K562 (cell line): ENCODE measurements at regions not wholly inside any gene's neighbourhood (a gene's known extent, or its start where the extent isn't known, plus 50 kb on each side); places are given as distances from the start of the nearest gene placed in this dataset.

Source experiments
- ATAC-seq: fragments of 200-7000 bp; cut with Tn5 transposase; 3 replicates; pipeline ENCODE4 v1.9.1; 2020; ENCODE audit warnings: moderate library complexity
- BruUV-seq: library from RNA; stranded (reverse); fragments of 400-500 nt; replicated peaks from 2 replicates; lab custom pipeline; 2021; lab: Mats Ljungman, UMichigan
- CTCF ChIA-PET: fragments of 300-600 bp; formaldehyde crosslinking; extraction: SDS; loops from one replicate; lab custom pipeline; 2021; ENCODE audit warnings: low intra/inter-chr PET ratio; lab: Yijun Ruan, JAX
- POLR2A ChIA-PET: fragments of 300-600, 350-650 bp; sonication (Branson Sonifier 250); formaldehyde crosslinking; extraction: SDS; loops from one replicate; lab custom pipeline; 2021; ENCODE audit warnings: antibody characterized with exemption, inconsistent platforms; lab: Yijun Ruan, JAX
- DNase-seq, 4 experiments: peaks; one replicate each; pipeline versions ENCODE4 v3.0.0 to v3.0.0-alpha.2; 2011 to 2018; ENCODE audit warnings: low spot score in 3 of 4, mixed read lengths in 3 of 4; ENCODE audit errors: extremely low read depth in 1 of 4
- FAIRE-seq: peaks from 2 replicates; lab custom pipeline; 2011; peaks lifted over from hg19 to GRCh38; lab: Jason Lieb, UNC
- H2AFZ ChIP-seq: 2 replicates; pipeline ENCODE4 v1.6.0; 2011; ENCODE audit warnings: low read depth, low read length, control low read depth, inconsistent platforms
- H3K27ac ChIP-seq: fragments of 200-600 bp; 3 replicates; pipeline ENCODE4 v1.8.0; 2011; ENCODE audit warnings: low read depth, mild to moderate bottlenecking, control low read depth, inconsistent platforms, low read length, moderate library complexity, mixed read lengths; ENCODE audit errors: extremely low read depth
- H3K27me3 ChIP-seq, 2 experiments: fragments of 300-600 bp in 1 of 2; 2 replicates in 1 of 2; 3 replicates in 1 of 2; pipeline versions ENCODE4 v1.6.0 to v1.8.0; 2011; ENCODE audit warnings: inconsistent platforms in 2 of 2, low read length in 2 of 2, mild to moderate bottlenecking in 1 of 2, mixed read lengths in 1 of 2, moderate library complexity in 1 of 2; ENCODE audit not compliant: control insufficient read depth in 2 of 2, insufficient read depth in 2 of 2
- H3K36me3 ChIP-seq: fragments of 300-600 bp; 3 replicates; pipeline ENCODE4 v1.8.0; 2011; ENCODE audit warnings: mild to moderate bottlenecking, low read length, inconsistent platforms; ENCODE audit not compliant: control insufficient read depth, insufficient read depth
- H3K4me1 ChIP-seq, 2 experiments: fragments of 200-600 bp in 1 of 2; replicated peaks in 1 of 2; 2 replicates in 1 of 2; 3 replicates in 1 of 2; pipeline versions ENCODE4 v1.5.1 to v1.8.0; 2011; ENCODE audit warnings: inconsistent platforms in 2 of 2, low read length in 2 of 2, mild to moderate bottlenecking in 1 of 2, mixed read lengths in 1 of 2, moderate library complexity in 1 of 2; ENCODE audit not compliant: control insufficient read depth in 2 of 2, insufficient read depth in 2 of 2
- H3K4me2 ChIP-seq: 2 replicates; pipeline ENCODE4 v1.6.1; 2011; ENCODE audit warnings: low read length, control low read depth, inconsistent platforms, mixed read lengths; ENCODE audit not compliant: insufficient read depth
- H3K4me3 ChIP-seq: fragments of 200-600 bp; sonication (generic), shearing (Covaris generic); 2 replicates; pipeline ENCODE4 v1.5.1; 2016; ENCODE audit warnings: control low read depth, inconsistent platforms
- H3K79me2 ChIP-seq: fragments of 200-600 bp; 3 replicates; pipeline ENCODE4 v1.8.0; 2011; ENCODE audit warnings: low read length, inconsistent platforms; ENCODE audit not compliant: control insufficient read depth, insufficient read depth
- H3K9ac ChIP-seq, 2 experiments: 2 replicates each; pipeline versions ENCODE4 v1.6.0 to v1.6.1; 2011; ENCODE audit warnings: low read depth in 2 of 2, low read length in 2 of 2, control low read depth in 1 of 2, inconsistent platforms in 1 of 2, mild to moderate bottlenecking in 1 of 2, mixed read lengths in 1 of 2; ENCODE audit not compliant: insufficient read depth in 1 of 2
- H3K9me1 ChIP-seq: one replicate; pipeline ENCODE4 v1.6.0; 2011; ENCODE audit warnings: inconsistent platforms, mild to moderate bottlenecking, low read length, moderate library complexity; ENCODE audit not compliant: control insufficient read depth, insufficient read depth
- H3K9me3 ChIP-seq: replicated peaks from 2 replicates; pipeline ENCODE4 v1.5.1; 2011; ENCODE audit warnings: low read depth, low read length, inconsistent platforms; ENCODE audit not compliant: control insufficient read depth, insufficient read depth
- H4K20me1 ChIP-seq: replicated peaks from 2 replicates; pipeline ENCODE4 v1.6.1; 2011; ENCODE audit warnings: low read length, inconsistent platforms, mixed read lengths; ENCODE audit not compliant: control insufficient read depth, insufficient read depth
- BMI1 ChIP-seq: fragments of 150-350 bp; IDR thresholded peaks from 2 replicates; pipeline ENCODE4 v1.6.1; 2014; ENCODE audit warnings: low read length
- C11orf30 ChIP-seq: fragments of 450-650 bp; IDR thresholded peaks from 2 replicates; pipeline ENCODE4 v1.6.1; 2016; ENCODE audit warnings: low read depth, mild to moderate bottlenecking
- EWSR1 ChIP-seq: fragments of 450-650 bp; IDR thresholded peaks from 2 replicates; pipeline ENCODE4 v1.6.1; 2018; ENCODE audit warnings: borderline replicate concordance, mild to moderate bottlenecking, low read depth, moderate library complexity; ENCODE audit not compliant: partially characterized antibody
- MAFG ChIP-seq: fragments of 450-650 bp; conservative IDR thresholded peaks from 2 replicates; pipeline ENCODE4 v1.6.1; 2016; ENCODE audit warnings: missing genetic modification characterization, missing compliant biosample characterization
- MBD1 ChIP-seq: fragments of 250-450 bp; sonication (Bioruptor Pico); IDR thresholded peaks from 2 replicates; pipeline ENCODE4 v1.8.0; 2022; ENCODE audit warnings: inconsistent platforms
- MCM2 ChIP-seq: fragments of 450-650 bp; IDR thresholded peaks from 2 replicates; pipeline ENCODE4 v1.6.1; 2017; ENCODE audit warnings: low read depth, mild to moderate bottlenecking
- NCOA6 ChIP-seq: fragments of 450-650 bp; IDR thresholded peaks from 2 replicates; pipeline ENCODE4 v1.6.1; 2017; ENCODE audit warnings: mild to moderate bottlenecking
- PRPF4 ChIP-seq: fragments of 200-400 bp; formaldehyde crosslinking; IDR thresholded peaks from one replicate; pipeline ENCODE4 v1.6.1; 2017; ENCODE audit warnings: low read length, low read depth, mild to moderate bottlenecking; ENCODE audit not compliant: insufficient read depth, poor library complexity, severe bottlenecking
- PTRF ChIP-seq: fragments of 450-650 bp; IDR thresholded peaks from 2 replicates; pipeline ENCODE4 v1.6.1; 2016; ENCODE audit warnings: mild to moderate bottlenecking, missing genetic modification characterization, missing compliant biosample characterization
- RBFOX2 ChIP-seq: fragments of 200-400 bp; formaldehyde crosslinking; IDR thresholded peaks from 2 replicates; pipeline ENCODE4 v1.6.1; 2017; ENCODE audit warnings: low read depth, mild to moderate bottlenecking, low read length, moderate library complexity
- THRAP3 ChIP-seq: fragments of 450-650 bp; IDR thresholded peaks from 2 replicates; pipeline ENCODE4 v1.6.1; 2016; ENCODE audit warnings: mild to moderate bottlenecking, inconsistent platforms, borderline replicate concordance
- ZNF316 ChIP-seq: fragments of 450-650 bp; IDR thresholded peaks from 2 replicates; pipeline ENCODE4 v1.6.1; 2016
- ZNF347 ChIP-seq: fragments of 450-650 bp; formaldehyde crosslinking; IDR thresholded peaks from 2 replicates; pipeline ENCODE4 v1.4.0; 2020; ENCODE audit warnings: low read depth, mild to moderate bottlenecking, moderate library complexity
- WGBS: fragments of 100-300 bp; shearing (Covaris generic); methylation state at CpG from one replicate; pipeline ENCODE4 v1.1.6; 2016; ENCODE audit warnings: low coverage, mixed read lengths; ENCODE audit not compliant: insufficient coverage; ENCODE audit errors: missing lambda C conversion rate; 5-methylcytosine and 5-hydroxymethylcytosine counted together
- in situ Hi-C: fragments of 300-500 bp; cut with MboI; formaldehyde crosslinking; loops from 4 replicates; pipeline ENCODE4 v1.15.0; 2018; ENCODE audit warnings: inconsistent platforms, mixed read lengths
- intact Hi-C: fragments of 100-400 bp; cut with micrococcal nuclease; formaldehyde crosslinking; loops from 2 replicates; pipeline ENCODE4 v1.14.2; 2022
- TF ChIP-seq, protein P1 (sequence below): sonication (generic); formaldehyde crosslinking; IDR thresholded peaks from 2 replicates; pipeline ENCODE4 v1.8.0; 2022; ENCODE audit warnings: missing genetic modification reagents, mild to moderate bottlenecking, moderate library complexity, borderline replicate concordance

GRCh38 chr5:88657906-88658775, 224.8 kb downstream of the MEF2C start:
- Histone ChIP-seq H3K27ac (no peak overlapping the region), H3K9me3 (no peaks in the 10 kb centered on the region), H3K9me1 (no peaks in the 10 kb centered on the region), H3K36me3 (no peaks in the 10 kb centered on the region), H3K4me3 (no peak overlapping the region), H3K4me2 (no peak overlapping the region), H2AFZ (no peak overlapping the region), H3K79me2 (no peaks in the 10 kb centered on the region), H3K4me1 (peaks cover 0 to 13% of the 10 kb centered on the region in 2 experiments; a peak in 2 of 5 replicates), H3K9ac (no peak overlapping the region), H4K20me1 (no peaks in the 10 kb centered on the region), H3K27me3 (peaks cover 10 to 19% of the 10 kb centered on the region in 2 experiments; a peak in 3 of 5 replicates)
- 2% methylated on average over 5 of the region's 5 CpGs for WGBS
- in situ Hi-C loops = no loop called here
- no TSS peak for BruUV-seq
- FAIRE-seq (no peak), DNase-seq (no peak), ATAC-seq (no peak)
- intact Hi-C loops = no loop called here
- peak; percentile 44; the same call in 1 of the 2 replicates for TF ChIP-seq MAFG (tag)
- no peak for TF ChIP-seq RBFOX2
- peak; percentile 59 for TF ChIP-seq ZNF316
- no peak for TF ChIP-seq NCOA6
- TF ChIP-seq C11orf30 = peak; percentile 26; the same call in 1 of the 2 replicates
- POLR2A ChIA-PET = no interaction called here
- CTCF ChIA-PET = no interaction called here

- DNase-seq = no peak
- no peaks in the 10 kb centered on the region for H3K36me3 ChIP-seq
- intact Hi-C loops (no loop called here), in situ Hi-C loops (no loop called here)
- H3K9me3 ChIP-seq = no peaks in the 10 kb centered on the region
- WGBS = 0% methylated on average over 1 of the region's 1 CpG
- H3K27me3 ChIP-seq = peaks cover 10 to 19% of the 10 kb centered on the region in 2 experiments; a peak in 3 of 5 replicates
- POLR2A ChIA-PET = no interaction called here
- no peaks in the 10 kb centered on the region for H4K20me1 ChIP-seq
- FAIRE-seq = no peak
- no peak for ATAC-seq
- CTCF ChIA-PET = no interaction called here
- H3K4me1 ChIP-seq = peaks cover 0 to 13% of the 10 kb centered on the region in 2 experiments; a peak in 2 of 5 replicates
- no peak overlapping the region for H3K27ac ChIP-seq
- H3K9me1 ChIP-seq = no peaks in the 10 kb centered on the region
- no peak overlapping the region for H3K9ac ChIP-seq
- no peaks in the 10 kb centered on the region for H3K79me2 ChIP-seq
- BruUV-seq = no TSS peak
- no peak overlapping the region for H2AFZ ChIP-seq
- H3K4me3 ChIP-seq = no peak overlapping the region
- H3K4me2 ChIP-seq = no peak overlapping the region
- no peak for TF ChIP-seq ZNF347 (CRISPR knock-in tag)
- TF ChIP-seq MCM2 = no peak
- TF ChIP-seq THRAP3 = no peak
- no peak for TF ChIP-seq MBD1 (CRISPR knock-in tag)
- no peak for TF ChIP-seq PTRF
- TF ChIP-seq BMI1 = no peak
- TF ChIP-seq, protein P1, sequence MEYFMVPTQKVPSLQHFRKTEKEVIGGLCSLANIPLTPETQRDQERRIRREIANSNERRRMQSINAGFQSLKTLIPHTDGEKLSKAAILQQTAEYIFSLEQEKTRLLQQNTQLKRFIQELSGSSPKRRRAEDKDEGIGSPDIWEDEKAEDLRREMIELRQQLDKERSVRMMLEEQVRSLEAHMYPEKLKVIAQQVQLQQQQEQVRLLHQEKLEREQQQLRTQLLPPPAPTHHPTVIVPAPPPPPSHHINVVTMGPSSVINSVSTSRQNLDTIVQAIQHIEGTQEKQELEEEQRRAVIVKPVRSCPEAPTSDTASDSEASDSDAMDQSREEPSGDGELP = no peak
- no peak for TF ChIP-seq PRPF4
- TF ChIP-seq EWSR1 = no peak
These were observed 225.8 kb downstream of the MEF2C start for GRCh38 chr5:88657136-88657535.
